ENCODE measurements at regions not wholly inside any gene's neighbourhood (a gene's known extent, or its start where the extent isn't known, plus 50 kb on each side); places are given as distances from the start of the nearest gene placed in this dataset.

DNA sequence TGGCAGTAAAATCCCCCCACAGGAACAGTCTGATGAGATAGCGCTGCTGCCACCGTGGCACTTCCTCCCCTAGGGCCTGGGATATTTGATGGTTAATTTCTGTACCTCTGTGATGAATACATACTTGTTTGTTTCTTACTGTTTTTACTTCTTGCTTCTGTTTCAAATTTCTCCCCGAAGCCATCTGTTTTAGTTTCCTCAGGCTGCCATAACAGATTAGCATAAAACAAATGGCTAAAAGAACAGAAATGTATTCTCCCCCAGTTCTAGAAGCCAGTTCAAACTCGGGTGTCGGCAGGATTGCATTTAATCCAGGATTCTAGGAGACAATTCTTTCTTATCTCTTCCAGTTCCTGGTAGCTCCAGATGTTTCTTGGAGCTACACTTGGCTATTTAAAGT is 435.9 kb downstream of the DSEL start:
- BruUV-seq (replicated peaks) = no TSS peak
- Histone ChIP-seq H3K4me1 (no peaks in the 10 kb centered on the region), H3K4me3 (ENCODE audit: low read depth, low read length) (no peak overlapping the region), H3K27me3 (replicated peaks; ENCODE audit: control insufficient read depth, insufficient read depth, low read length) (no peaks in the 10 kb centered on the region), H3K9me3 (no peaks in the 10 kb centered on the region), H3K36me3 (ENCODE audit: control insufficient read depth, insufficient read depth, low read length) (no peaks in the 10 kb centered on the region)
- no peak for DNase-seq
- H3K27me3 Mint-ChIP-seq (ENCODE audit: insufficient read depth, unreplicated experiment) = no peaks in the 10 kb centered on the region
- H3K4me3 Mint-ChIP-seq (ENCODE audit: unreplicated experiment) = no peak overlapping the region
- no peaks in the 10 kb centered on the region for H3K9me3 Mint-ChIP-seq (ENCODE audit: unreplicated experiment)
- intact Hi-C loops (cut with micrococcal nuclease; ENCODE audit: unreplicated experiment) = no loop called here
- no peaks in the 10 kb centered on the region for H3K4me1 Mint-ChIP-seq (ENCODE audit: low read depth, unreplicated experiment)
- TF ChIP-seq, protein P1, sequence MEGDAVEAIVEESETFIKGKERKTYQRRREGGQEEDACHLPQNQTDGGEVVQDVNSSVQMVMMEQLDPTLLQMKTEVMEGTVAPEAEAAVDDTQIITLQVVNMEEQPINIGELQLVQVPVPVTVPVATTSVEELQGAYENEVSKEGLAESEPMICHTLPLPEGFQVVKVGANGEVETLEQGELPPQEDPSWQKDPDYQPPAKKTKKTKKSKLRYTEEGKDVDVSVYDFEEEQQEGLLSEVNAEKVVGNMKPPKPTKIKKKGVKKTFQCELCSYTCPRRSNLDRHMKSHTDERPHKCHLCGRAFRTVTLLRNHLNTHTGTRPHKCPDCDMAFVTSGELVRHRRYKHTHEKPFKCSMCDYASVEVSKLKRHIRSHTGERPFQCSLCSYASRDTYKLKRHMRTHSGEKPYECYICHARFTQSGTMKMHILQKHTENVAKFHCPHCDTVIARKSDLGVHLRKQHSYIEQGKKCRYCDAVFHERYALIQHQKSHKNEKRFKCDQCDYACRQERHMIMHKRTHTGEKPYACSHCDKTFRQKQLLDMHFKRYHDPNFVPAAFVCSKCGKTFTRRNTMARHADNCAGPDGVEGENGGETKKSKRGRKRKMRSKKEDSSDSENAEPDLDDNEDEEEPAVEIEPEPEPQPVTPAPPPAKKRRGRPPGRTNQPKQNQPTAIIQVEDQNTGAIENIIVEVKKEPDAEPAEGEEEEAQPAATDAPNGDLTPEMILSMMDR (IDR thresholded peaks at IDR 0.05; ENCODE audit: insufficient read depth in 1 of 2, low read depth in 1 of 2, low read length in 1 of 2, severe bottlenecking in 1 of 2, unreplicated experiment in 1 of 2) = no peak
- no peaks in the 10 kb centered on the region for H3K36me3 Mint-ChIP-seq (ENCODE audit: insufficient read depth, unreplicated experiment)
- H3K27ac Mint-ChIP-seq (ENCODE audit: unreplicated experiment) = no peak overlapping the region
- CTCF ChIA-PET = no interaction called here
- POLR2A ChIA-PET = no interaction called here

- no peaks in the 10 kb centered on the region for H3K9me3 Mint-ChIP-seq (ENCODE audit: unreplicated experiment)
- intact Hi-C loops (cut with micrococcal nuclease; ENCODE audit: unreplicated experiment) = no loop called here
- H3K4me1 ChIP-seq = no peaks in the 10 kb centered on the region
- DNase-seq = peak in 1 of 2 experiments; percentile 22
- H3K4me1 Mint-ChIP-seq (ENCODE audit: low read depth, unreplicated experiment) = peaks cover 6% of the 10 kb centered on the region
- no peaks in the 10 kb centered on the region for H3K27me3 Mint-ChIP-seq (ENCODE audit: insufficient read depth, unreplicated experiment)
- no peak overlapping the region for H3K4me3 ChIP-seq (ENCODE audit: low read depth, low read length)
- CTCF ChIA-PET = no interaction called here
- POLR2A ChIA-PET = no interaction called here
- no peaks in the 10 kb centered on the region for H3K9me3 ChIP-seq
- no TSS peak for BruUV-seq (replicated peaks)
- H3K4me3 Mint-ChIP-seq (ENCODE audit: unreplicated experiment) = no peak overlapping the region
- no peaks in the 10 kb centered on the region for H3K36me3 Mint-ChIP-seq (ENCODE audit: insufficient read depth, unreplicated experiment)
- no peaks in the 10 kb centered on the region for H3K36me3 ChIP-seq (ENCODE audit: control insufficient read depth, insufficient read depth, low read length)
- H3K27me3 ChIP-seq (replicated peaks; ENCODE audit: control insufficient read depth, insufficient read depth, low read length) = no peaks in the 10 kb centered on the region
- no peak overlapping the region for H3K27ac Mint-ChIP-seq (ENCODE audit: unreplicated experiment)
- TF ChIP-seq, protein P1 (IDR thresholded peaks at IDR 0.05; ENCODE audit: insufficient read depth in 1 of 2, low read depth in 1 of 2, low read length in 1 of 2, severe bottlenecking in 1 of 2, unreplicated experiment in 1 of 2) = no peak
These were observed 442.2 kb downstream of the DSEL start for GRCh38 chr18:67074309-67074708.

GRCh38 chr18:67072791-67073190 is 443.7 kb downstream of the DSEL start:
- Mint-ChIP-seq H3K4me1 (ENCODE audit: low read depth, unreplicated experiment) (peaks cover 6% of the 10 kb centered on the region), H3K27me3 (ENCODE audit: insufficient read depth, unreplicated experiment) (no peaks in the 10 kb centered on the region), H3K36me3 (ENCODE audit: insufficient read depth, unreplicated experiment) (no peaks in the 10 kb centered on the region), H3K9me3 (ENCODE audit: unreplicated experiment) (no peaks in the 10 kb centered on the region), H3K4me3 (ENCODE audit: unreplicated experiment) (no peak overlapping the region), H3K27ac (ENCODE audit: unreplicated experiment) (no peak overlapping the region)
- DNase-seq = no peak
- intact Hi-C loops (cut with micrococcal nuclease; ENCODE audit: unreplicated experiment) = no loop called here
- CTCF ChIA-PET = no interaction called here
- POLR2A ChIA-PET = no interaction called here
- H3K36me3 ChIP-seq (ENCODE audit: control insufficient read depth, insufficient read depth, low read length) = no peaks in the 10 kb centered on the region
- H3K27me3 ChIP-seq (replicated peaks; ENCODE audit: control insufficient read depth, insufficient read depth, low read length) = no peaks in the 10 kb centered on the region
- TF ChIP-seq, protein P1 (IDR thresholded peaks at IDR 0.05; ENCODE audit: insufficient read depth in 1 of 2, low read depth in 1 of 2, low read length in 1 of 2, severe bottlenecking in 1 of 2, unreplicated experiment in 1 of 2) = no peak
- H3K4me1 ChIP-seq = no peaks in the 10 kb centered on the region
- H3K9me3 ChIP-seq = no peaks in the 10 kb centered on the region
- BruUV-seq (replicated peaks) = no TSS peak
- H3K4me3 ChIP-seq (ENCODE audit: low read depth, low read length) = no peak overlapping the region

Data from Caco-2 (cell line).